ENCODE measurements at regions not wholly inside any gene's neighbourhood (a gene's known extent, or its start where the extent isn't known, plus 50 kb on each side); places are given as distances from the start of the nearest gene placed in this dataset.

DNA sequence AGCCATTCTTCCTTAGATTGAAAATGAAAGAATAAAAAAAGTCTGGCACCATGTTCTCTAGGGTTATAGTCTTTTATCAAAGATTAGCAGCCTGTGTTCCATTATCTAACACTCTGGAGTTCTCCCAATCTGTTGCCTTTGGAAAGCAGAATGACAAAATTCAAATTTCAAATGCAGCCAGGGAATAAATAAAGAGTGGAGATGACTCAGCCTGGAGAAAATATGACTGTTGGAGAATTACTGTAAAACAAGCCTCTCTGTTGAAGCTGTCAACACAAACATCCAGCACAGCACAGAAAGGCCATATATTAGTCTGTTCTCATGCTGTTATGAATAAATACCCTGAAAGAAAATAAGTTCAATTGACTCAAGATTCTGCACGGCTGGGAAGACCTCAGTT, 650.5 kb upstream of the SLC10A2 start:
- Histone ChIP-seq H3K4me3 (replicated peaks; ENCODE audit: low read depth, low read length) (no peak overlapping the region), H3K36me3 (ENCODE audit: control insufficient read depth, insufficient read depth, low read length) (no peaks in the 10 kb centered on the region), H3K27me3 (replicated peaks; ENCODE audit: control insufficient read depth, insufficient read depth, low read length) (no peaks in the 10 kb centered on the region)
- no peak for DNase-seq (ENCODE audit: extremely low read depth, insufficient read length)
- TF ChIP-seq, protein P1, sequence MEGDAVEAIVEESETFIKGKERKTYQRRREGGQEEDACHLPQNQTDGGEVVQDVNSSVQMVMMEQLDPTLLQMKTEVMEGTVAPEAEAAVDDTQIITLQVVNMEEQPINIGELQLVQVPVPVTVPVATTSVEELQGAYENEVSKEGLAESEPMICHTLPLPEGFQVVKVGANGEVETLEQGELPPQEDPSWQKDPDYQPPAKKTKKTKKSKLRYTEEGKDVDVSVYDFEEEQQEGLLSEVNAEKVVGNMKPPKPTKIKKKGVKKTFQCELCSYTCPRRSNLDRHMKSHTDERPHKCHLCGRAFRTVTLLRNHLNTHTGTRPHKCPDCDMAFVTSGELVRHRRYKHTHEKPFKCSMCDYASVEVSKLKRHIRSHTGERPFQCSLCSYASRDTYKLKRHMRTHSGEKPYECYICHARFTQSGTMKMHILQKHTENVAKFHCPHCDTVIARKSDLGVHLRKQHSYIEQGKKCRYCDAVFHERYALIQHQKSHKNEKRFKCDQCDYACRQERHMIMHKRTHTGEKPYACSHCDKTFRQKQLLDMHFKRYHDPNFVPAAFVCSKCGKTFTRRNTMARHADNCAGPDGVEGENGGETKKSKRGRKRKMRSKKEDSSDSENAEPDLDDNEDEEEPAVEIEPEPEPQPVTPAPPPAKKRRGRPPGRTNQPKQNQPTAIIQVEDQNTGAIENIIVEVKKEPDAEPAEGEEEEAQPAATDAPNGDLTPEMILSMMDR (IDR thresholded peaks at IDR 0.05; ENCODE audit: insufficient read depth, low read length, poor library complexity, severe bottlenecking), result no peak

DNA sequence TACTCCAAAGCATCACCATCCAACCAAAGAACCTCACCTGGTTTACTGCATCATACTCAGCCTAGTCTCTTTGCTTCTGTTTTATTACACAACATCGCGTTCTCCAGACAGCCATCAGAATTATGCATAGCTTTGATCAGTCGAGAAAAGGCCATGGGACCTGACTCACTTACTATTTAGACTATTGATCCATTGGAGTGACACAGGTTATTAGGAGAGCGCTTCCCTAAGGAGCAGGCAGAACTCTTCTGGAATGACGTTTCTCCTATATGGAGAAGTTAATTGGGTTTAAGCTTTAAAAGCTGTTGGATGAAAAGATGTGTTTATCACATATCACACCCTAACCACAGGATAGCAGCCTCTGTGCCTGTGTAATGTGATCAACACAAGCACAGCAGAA, 649.1 kb upstream of the SLC10A2 start:
- H3K27me3 ChIP-seq (replicated peaks; ENCODE audit: control insufficient read depth, insufficient read depth, low read length), result no peaks in the 10 kb centered on the region
- no peaks in the 10 kb centered on the region for H3K36me3 ChIP-seq (ENCODE audit: control insufficient read depth, insufficient read depth, low read length)
- no peak for DNase-seq (ENCODE audit: extremely low read depth, insufficient read length)
- TF ChIP-seq, protein P1 (IDR thresholded peaks at IDR 0.05; ENCODE audit: insufficient read depth, low read length, poor library complexity, severe bottlenecking), result no peak
- H3K4me3 ChIP-seq (replicated peaks; ENCODE audit: low read depth, low read length), result no peak overlapping the region

DNA sequence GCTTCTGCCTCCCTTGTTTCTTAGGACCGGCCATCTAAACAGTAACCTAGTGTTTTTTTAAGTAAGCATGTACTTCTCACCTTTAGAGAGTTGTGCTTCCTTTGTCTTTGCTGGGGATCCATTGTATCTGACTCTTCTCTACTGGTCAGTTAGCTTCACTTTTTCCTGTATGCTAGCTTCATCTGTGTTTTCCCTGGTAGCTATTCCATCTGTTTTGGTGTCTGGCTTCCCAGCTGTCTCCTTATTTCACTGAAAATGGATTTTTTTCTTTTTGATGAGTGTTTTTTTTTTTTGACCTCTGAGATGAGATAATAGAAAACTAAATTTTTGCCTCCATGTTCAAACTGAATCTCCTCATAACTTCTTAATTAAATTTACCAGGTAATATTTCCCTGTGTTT, 637.0 kb upstream of the SLC10A2 start:
- H3K27me3 ChIP-seq (replicated peaks; ENCODE audit: control insufficient read depth, insufficient read depth, low read length), result no peaks in the 10 kb centered on the region
- no peak for DNase-seq (ENCODE audit: extremely low read depth, insufficient read length)
- H3K4me3 ChIP-seq (replicated peaks; ENCODE audit: low read depth, low read length), result no peak overlapping the region
- TF ChIP-seq, protein P1 (IDR thresholded peaks at IDR 0.05; ENCODE audit: insufficient read depth, low read length, poor library complexity, severe bottlenecking), result no peak
- H3K36me3 ChIP-seq (ENCODE audit: control insufficient read depth, insufficient read depth, low read length), result no peaks in the 10 kb centered on the region

DNA sequence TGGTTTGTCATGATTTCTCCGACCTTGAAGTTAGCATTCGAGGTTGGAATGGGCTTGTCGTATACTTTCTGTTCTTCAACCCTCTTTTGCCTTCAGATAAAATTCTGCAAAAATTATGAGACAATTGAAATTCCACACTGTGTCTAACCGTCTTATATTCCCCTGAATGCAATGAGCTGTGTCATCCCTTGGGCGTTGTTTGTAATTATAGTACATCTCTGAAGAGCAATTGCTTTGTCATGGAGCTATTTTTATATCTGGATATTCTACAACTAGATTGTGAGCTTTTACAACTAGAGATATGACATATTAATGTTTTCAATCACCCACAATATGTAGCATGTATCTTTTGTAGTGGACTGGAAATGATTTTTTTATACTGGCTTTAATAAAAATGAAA, 631.8 kb upstream of the SLC10A2 start:
- TF ChIP-seq, protein P1 (IDR thresholded peaks at IDR 0.05; ENCODE audit: insufficient read depth, low read length, poor library complexity, severe bottlenecking), result no peak
- DNase-seq (ENCODE audit: extremely low read depth, insufficient read length), result no peak

DNA sequence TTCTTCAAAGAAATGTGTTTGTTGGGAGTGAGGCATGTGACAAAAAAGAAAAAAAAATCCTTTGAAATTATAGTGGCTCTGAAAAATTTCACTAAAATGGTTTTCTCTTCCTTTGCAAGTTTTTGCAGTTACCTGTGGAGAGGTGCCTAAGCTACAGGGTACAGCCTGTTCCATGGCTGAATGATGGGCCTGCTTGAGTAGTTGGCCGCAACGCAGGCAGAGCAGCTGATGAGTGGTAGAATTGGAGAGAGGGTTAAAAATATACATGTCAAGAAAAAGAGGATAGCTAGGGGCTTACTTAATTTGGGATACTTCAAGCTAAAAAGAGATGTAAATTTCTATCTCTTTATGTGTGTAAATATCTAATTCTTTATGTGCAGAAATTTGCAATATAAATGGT, 629.1 kb upstream of the SLC10A2 start:
- TF ChIP-seq, protein P1 (IDR thresholded peaks at IDR 0.05; ENCODE audit: insufficient read depth, low read length, poor library complexity, severe bottlenecking), result no peak
- DNase-seq (ENCODE audit: extremely low read depth, insufficient read length), result no peak
- H3K4me3 ChIP-seq (replicated peaks; ENCODE audit: low read depth, low read length), result no peak overlapping the region

More for the DNA sequence above, 631.8 kb upstream of the SLC10A2 start:
- H3K4me3 ChIP-seq (replicated peaks; ENCODE audit: low read depth, low read length), result no peak overlapping the region
- no peaks in the 10 kb centered on the region for H3K36me3 ChIP-seq (ENCODE audit: control insufficient read depth, insufficient read depth, low read length)
- no peaks in the 10 kb centered on the region for H3K27me3 ChIP-seq (replicated peaks; ENCODE audit: control insufficient read depth, insufficient read depth, low read length)

DNA sequence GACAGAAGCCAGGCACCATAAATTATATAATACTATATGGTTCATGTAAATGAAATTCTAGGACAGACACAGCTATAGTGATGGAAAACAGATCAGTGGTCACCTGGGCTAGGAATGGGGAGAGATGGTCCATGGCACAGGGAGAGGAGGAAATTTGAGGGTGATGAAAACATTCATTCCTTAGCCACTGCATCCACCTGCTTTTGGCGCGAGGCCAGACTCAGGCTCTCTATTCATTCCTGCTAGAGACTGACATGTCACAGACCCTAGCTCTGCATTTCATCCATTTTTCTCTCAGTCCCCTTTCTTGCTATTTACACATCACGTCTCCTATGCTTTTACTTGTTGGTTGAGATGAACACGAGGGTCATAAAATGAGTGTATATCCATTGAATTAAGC, 628.3 kb upstream of the SLC10A2 start:
- H3K27me3 ChIP-seq (replicated peaks; ENCODE audit: control insufficient read depth, insufficient read depth, low read length), result no peaks in the 10 kb centered on the region
- H3K36me3 ChIP-seq (ENCODE audit: control insufficient read depth, insufficient read depth, low read length), result no peaks in the 10 kb centered on the region
- no peak for DNase-seq (ENCODE audit: extremely low read depth, insufficient read length)
- TF ChIP-seq, protein P1 (IDR thresholded peaks at IDR 0.05; ENCODE audit: insufficient read depth, low read length, poor library complexity, severe bottlenecking), result no peak
- H3K4me3 ChIP-seq (replicated peaks; ENCODE audit: low read depth, low read length), result no peak overlapping the region

More for the DNA sequence above, 629.1 kb upstream of the SLC10A2 start:
- Histone ChIP-seq H3K27me3 (replicated peaks; ENCODE audit: control insufficient read depth, insufficient read depth, low read length) (no peaks in the 10 kb centered on the region), H3K36me3 (ENCODE audit: control insufficient read depth, insufficient read depth, low read length) (no peaks in the 10 kb centered on the region)
